Heart left ventricle (tissue), 16 donors: ENCODE measurements at regions not wholly inside any gene's neighbourhood (a gene's known extent, or its start where the extent isn't known, plus 50 kb on each side); places are given as distances from the start of the nearest gene placed in this dataset.

Experiments used
- ATAC-seq, 4 donors: fragments of 200-7000 bp; cut with Tn5 transposase; one replicate each; pipeline ENCODE4 v1.9.1; 2020 to 2022; ENCODE audit warnings: moderate library complexity in 4 of 4, mild to moderate bottlenecking in 3 of 4, moderate number of reproducible peaks in 1 of 4
- DNase-seq, 5 donors: peaks; one replicate each; pipeline ENCODE4 v3.0.0-alpha.2; 2020
- H3K27ac ChIP-seq, 12 donors: fragments of 200-600 bp; sonication (generic) in 4 of 12; one replicate each; pipeline versions ENCODE4 v1.5.0 to v1.8.0; 2016 to 2022; ENCODE audit warnings: mild to moderate bottlenecking in 2 of 12
- H3K27me3 ChIP-seq, 9 donors: fragments of 200-600 bp; sonication (generic) in 2 of 9; one replicate each; pipeline versions ENCODE4 v1.5.1 to v1.8.0; 2016 to 2022; ENCODE audit warnings: mild to moderate bottlenecking in 3 of 9
- H3K36me3 ChIP-seq, 9 donors: fragments of 200-600 bp; sonication (generic) in 2 of 9; one replicate each; pipeline versions ENCODE4 v1.5.0 to v1.8.0; 2018 to 2022; ENCODE audit warnings: mild to moderate bottlenecking in 2 of 9
- H3K4me1 ChIP-seq, 12 donors: fragments of 200-600 bp; sonication (generic) in 4 of 12; one replicate each; pipeline versions ENCODE4 v1.5.0 to v1.8.0; 2016 to 2022; ENCODE audit warnings: mild to moderate bottlenecking in 3 of 12
- H3K4me3 ChIP-seq, 12 donors: fragments of 200-600 bp; sonication (generic) in 4 of 12; one replicate each; pipeline versions ENCODE4 v1.5.0 to v1.8.0; 2017 to 2022; ENCODE audit warnings: mild to moderate bottlenecking in 9 of 12, moderate library complexity in 4 of 12
- H3K9me3 ChIP-seq, 12 donors: fragments of 200-600 bp; sonication (generic) in 4 of 12; one replicate each; pipeline versions ENCODE4 v1.5.0 to v1.8.0; 2016 to 2022; ENCODE audit warnings: mild to moderate bottlenecking in 1 of 12
- CTCF ChIP-seq, 12 donors: fragments of 200-600 bp; sonication (generic) in 4 of 12; IDR thresholded peaks; one replicate each; pipeline versions ENCODE4 v1.5.0 to v1.8.0; 2018 to 2022; ENCODE audit warnings: antibody characterized with exemption in 12 of 12, mild to moderate bottlenecking in 5 of 12
- POLR2A ChIP-seq, 2 donors: fragments of 450-650 bp; IDR thresholded peaks; one replicate each; pipeline ENCODE4 v1.6.1; 2017; ENCODE audit warnings: antibody characterized with exemption in 2 of 2, mild to moderate bottlenecking in 2 of 2, moderate library complexity in 2 of 2
- whole genome bisulfite sequencing, 4 donors: extraction: QIAGEN DNeasy Blood & Tissue Kit in 2 of 4; methylation state at CpG; one replicate each; pipeline versions ENCODE4 v1.1.5 to v1.1.7; 2013 to 2018; 5-methylcytosine and 5-hydroxymethylcytosine counted together
- intact Hi-C, 10 donors: fragments of 100-400 bp; cut with DNase I; formaldehyde crosslinking; loops; one replicate each; pipeline versions ENCODE4 v1.11.1 to v1.14.2; 2022
- donor health status: ischemic (EF 13 %, LVEDD 7.1; RV severe dilation, severe dysfunction).
- donor health status: healthy with polysubstance abuse.
- donor health status: DM: no; HTN: yes; CAD: no.
- donor health status: DM: no; HTN: no; CAD: no.
- donor health status: ischemic (EF 25% LVEDD 6.9; RV normal size, moderate dysfunction).
- donor health status: ischemic (EF 25% LVEDD 5.7; RV mildly dilated, moderate dysfunction).
- donor health status: healthy.
- donor health status: DM: yes; HTN: yes; CAD: no.
- donor health status: ischemic (EF 35%, LVEDD 5.7; RV mildly dilated, moderate dysfunction).
- donor health status: nonischemic (EF 11% LVEDD 7.7; RV severe dilation, severe dysfunction).
- donor health status: DM: yes; HTN: yes; CAD: no.
- donor health status: PGD.
- donor health status: ischemic (EF 29% LVEDD 5.4; RV normal size, mild dysfunction).
- donor health status: nonischemic (EF 23%, LVEDD 6.1; RV moderate dilation, normal function).

- ATAC-seq (no peak), DNase-seq (no peak)
- no peak overlapping the region for H3K27ac ChIP-seq
- no peak overlapping the region for H3K4me3 ChIP-seq
- peaks cover 0 to 10% (median 0%) of the 10 kb centered on the region in 12 donors for H3K9me3 ChIP-seq
- no peaks in the 10 kb centered on the region for H3K36me3 ChIP-seq
- no peaks in the 10 kb centered on the region for H3K27me3 ChIP-seq
- H3K4me1 ChIP-seq = no peaks in the 10 kb centered on the region
- TF ChIP-seq CTCF (IDR thresholded peaks at IDR 0.05) (no peak), POLR2A (IDR thresholded peaks at IDR 0.05) (no peak)
- 22 to 46% (median 39%) methylated on average over 2 of the region's 2 CpGs for WGBS, 4 donors
- intact Hi-C loops = no loop called here
These were observed 51.3 kb upstream of the RGMB start for GRCh38 chr5:98722188-98722587.

GRCh38 chr5:98723061-98723460, 50.4 kb upstream of the RGMB start:
- Histone ChIP-seq H3K27me3 (no peaks in the 10 kb centered on the region), H3K4me3 (no peak overlapping the region)
- ATAC-seq = no peak

More at GRCh38 chr5:98723061-98723460, 50.4 kb upstream of the RGMB start:
- 73 to 88% (median 80%) methylated on average over 2 of the region's 2 CpGs for WGBS, 4 donors
- no peak for TF ChIP-seq POLR2A (IDR thresholded peaks at IDR 0.05)
- TF ChIP-seq CTCF (IDR thresholded peaks at IDR 0.05) = no peak
- intact Hi-C loops = no loop called here
- Histone ChIP-seq H3K27ac (no peak overlapping the region), H3K36me3 (no peaks in the 10 kb centered on the region), H3K9me3 (peaks cover 0 to 10% (median 0%) of the 10 kb centered on the region in 12 donors), H3K4me1 (no peaks in the 10 kb centered on the region)
- no peak for DNase-seq
